Heart right ventricle (tissue), 16 donors: ENCODE measurements at regions not wholly inside any gene's neighbourhood (a gene's known extent, or its start where the extent isn't known, plus 50 kb on each side); places are given as distances from the start of the nearest gene placed in this dataset.

Experiments used
- ATAC-seq, 8 donors: fragments of 200-7000 bp; cut with Tn5 transposase; one replicate each; pipeline ENCODE4 v1.9.1; 2020; ENCODE audit warnings: mild to moderate bottlenecking in 8 of 8, moderate library complexity in 8 of 8, moderate number of reproducible peaks in 1 of 8
- DNase-seq, 2 donors: peaks; one replicate each; pipeline ENCODE4 v3.0.0-alpha.2; 2020
- H3K27ac ChIP-seq, 10 donors: fragments of 200-600 bp; sonication (generic) in 2 of 10; one replicate each; pipeline versions ENCODE4 v1.5.0 to v1.8.0; 2020 to 2022; ENCODE audit warnings: mild to moderate bottlenecking in 3 of 10
- H3K27me3 ChIP-seq, 7 donors: fragments of 200-600 bp; one replicate each; pipeline ENCODE4 v1.8.0; 2021 to 2022; ENCODE audit warnings: mild to moderate bottlenecking in 2 of 7
- H3K36me3 ChIP-seq, 9 donors: fragments of 200-600 bp; sonication (generic) in 1 of 9; one replicate each; pipeline versions ENCODE4 v1.5.0 to v1.8.0; 2020 to 2022; ENCODE audit warnings: mild to moderate bottlenecking in 2 of 9
- H3K4me1 ChIP-seq, 9 donors: fragments of 200-600 bp; sonication (generic) in 1 of 9; one replicate each; pipeline versions ENCODE4 v1.5.0 to v1.8.0; 2020 to 2022; ENCODE audit warnings: mild to moderate bottlenecking in 4 of 9
- H3K4me3 ChIP-seq, 10 donors: fragments of 200-600 bp; sonication (generic) in 2 of 10; one replicate each; pipeline versions ENCODE4 v1.5.0 to v1.8.0; 2020 to 2022; ENCODE audit warnings: mild to moderate bottlenecking in 7 of 10, moderate library complexity in 2 of 10
- H3K9me3 ChIP-seq, 11 donors: fragments of 200-600 bp in 10 of 11; sonication (generic) in 2 of 11; one replicate each; pipeline versions ENCODE4 v1.5.0 to v1.8.0; 2013 to 2022; ENCODE audit warnings: mild to moderate bottlenecking in 2 of 11, control low read depth in 1 of 11, moderate library complexity in 1 of 11
- WGBS, 2 donors: extraction: QIAGEN DNeasy Blood & Tissue Kit; methylation state at CpG; one replicate each; pipeline ENCODE4 v1.1.7; 2013; ENCODE audit warnings: inconsistent platforms in 1 of 2; 5-methylcytosine and 5-hydroxymethylcytosine counted together
- intact Hi-C, 10 donors: fragments of 100-400 bp; cut with DNase I; formaldehyde crosslinking; loops; one replicate each; pipeline versions ENCODE4 v1.11.1 to v1.14.2; 2022
- TF ChIP-seq, protein P1 (sequence below), 9 donors: fragments of 200-600 bp; sonication (generic) in 2 of 9; IDR thresholded peaks; one replicate each; pipeline versions ENCODE4 v1.5.0 to v1.8.0; 2021 to 2022; ENCODE audit warnings: antibody characterized with exemption in 9 of 9, mild to moderate bottlenecking in 5 of 9, moderate library complexity in 1 of 9
- donor health status: Arrhythmogenic right ventricular cardiomyopathy.
- donor health status: ischemic (EF 13 %, LVEDD 7.1; RV severe dilation, severe dysfunction).
- donor health status: healthy with polysubstance abuse.
- donor health status: DM: no; HTN: yes; CAD: no.
- donor health status: DM: no; HTN: no; CAD: no.
- donor health status: ischemic (EF 25% LVEDD 6.9; RV normal size, moderate dysfunction).
- donor health status: ischemic (EF 25% LVEDD 5.7; RV mildly dilated, moderate dysfunction).
- donor health status: healthy.
- donor health status: DM: yes; HTN: yes; CAD: no.
- donor health status: Ischemic cardiomyopathy.
- donor health status: ischemic (EF 35%, LVEDD 5.7; RV mildly dilated, moderate dysfunction).
- donor health status: nonischemic (EF 11% LVEDD 7.7; RV severe dilation, severe dysfunction).
- donor health status: DM: yes; HTN: yes; CAD: no.
- donor health status: PGD.
- donor health status: ischemic (EF 29% LVEDD 5.4; RV normal size, mild dysfunction).
- donor health status: nonischemic (EF 23%, LVEDD 6.1; RV moderate dilation, normal function).

GRCh38 chr4:186902361-186902760, 178.7 kb upstream of the FAT1 start:
- peaks cover 0 to 4% (median 0%) of the 10 kb centered on the region in 11 donors for H3K9me3 ChIP-seq
- H3K36me3 ChIP-seq = no peaks in the 10 kb centered on the region
- intact Hi-C loops = no loop called here
- H3K4me1 ChIP-seq = peaks cover 0 to 19% (median 0%) of the 10 kb centered on the region in 9 donors
- ATAC-seq = no peak
- no peak overlapping the region for H3K4me3 ChIP-seq
- TF ChIP-seq, protein P1, sequence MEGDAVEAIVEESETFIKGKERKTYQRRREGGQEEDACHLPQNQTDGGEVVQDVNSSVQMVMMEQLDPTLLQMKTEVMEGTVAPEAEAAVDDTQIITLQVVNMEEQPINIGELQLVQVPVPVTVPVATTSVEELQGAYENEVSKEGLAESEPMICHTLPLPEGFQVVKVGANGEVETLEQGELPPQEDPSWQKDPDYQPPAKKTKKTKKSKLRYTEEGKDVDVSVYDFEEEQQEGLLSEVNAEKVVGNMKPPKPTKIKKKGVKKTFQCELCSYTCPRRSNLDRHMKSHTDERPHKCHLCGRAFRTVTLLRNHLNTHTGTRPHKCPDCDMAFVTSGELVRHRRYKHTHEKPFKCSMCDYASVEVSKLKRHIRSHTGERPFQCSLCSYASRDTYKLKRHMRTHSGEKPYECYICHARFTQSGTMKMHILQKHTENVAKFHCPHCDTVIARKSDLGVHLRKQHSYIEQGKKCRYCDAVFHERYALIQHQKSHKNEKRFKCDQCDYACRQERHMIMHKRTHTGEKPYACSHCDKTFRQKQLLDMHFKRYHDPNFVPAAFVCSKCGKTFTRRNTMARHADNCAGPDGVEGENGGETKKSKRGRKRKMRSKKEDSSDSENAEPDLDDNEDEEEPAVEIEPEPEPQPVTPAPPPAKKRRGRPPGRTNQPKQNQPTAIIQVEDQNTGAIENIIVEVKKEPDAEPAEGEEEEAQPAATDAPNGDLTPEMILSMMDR (IDR thresholded peaks at IDR 0.05) = no peak
- H3K27ac ChIP-seq = peak overlapping the region in 1 of 10 donors; percentile 15
- no peak for DNase-seq
- H3K27me3 ChIP-seq = no peaks in the 10 kb centered on the region
- 43 to 49% methylated on average over 4 of the region's 4 CpGs for WGBS, 2 donors

DNA sequence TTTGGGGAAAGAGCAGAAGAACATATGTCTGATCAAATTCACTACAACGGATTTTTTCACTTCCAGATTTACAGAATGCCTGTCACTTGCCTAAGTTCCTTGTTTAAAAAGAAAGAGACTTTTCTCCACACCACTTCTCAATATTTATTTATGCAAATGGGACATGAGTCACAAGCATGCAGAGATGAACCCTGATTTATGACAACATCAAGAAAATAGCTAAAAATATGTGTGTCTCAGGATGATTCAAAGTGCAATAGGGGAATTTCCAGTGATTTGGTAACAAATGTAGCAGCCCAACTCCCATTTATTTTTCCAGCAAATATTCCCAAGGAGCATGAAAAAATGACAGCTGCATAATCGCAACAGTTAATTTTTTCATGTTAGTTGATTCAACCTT, 180.4 kb upstream of the FAT1 start:
- Histone ChIP-seq H3K27ac (peak overlapping the region in 3 of 10 donors; percentile 41 to 67 (median 52)), H3K4me3 (no peak overlapping the region), H3K36me3 (no peaks in the 10 kb centered on the region), H3K27me3 (no peaks in the 10 kb centered on the region), H3K4me1 (peaks cover 0 to 19% (median 0%) of the 10 kb centered on the region in 9 donors), H3K9me3 (peaks cover 0 to 6% (median 0%) of the 10 kb centered on the region in 11 donors)
- TF ChIP-seq, protein P1 (IDR thresholded peaks at IDR 0.05) = no peak
- no peak for DNase-seq
- intact Hi-C loops = no loop called here
- peak in 7 of 8 donors; percentile 39 to 85 (median 65) for ATAC-seq
- 69 to 77% methylated on average over 2 of the region's 2 CpGs for whole genome bisulfite sequencing, 2 donors

- Histone ChIP-seq H3K9me3 (peaks cover 0 to 6% (median 0%) of the 10 kb centered on the region in 11 donors), H3K27me3 (no peaks in the 10 kb centered on the region), H3K27ac (no peak overlapping the region), H3K4me1 (peaks cover 0 to 19% (median 0%) of the 10 kb centered on the region in 9 donors), H3K36me3 (no peaks in the 10 kb centered on the region), H3K4me3 (no peak overlapping the region)
- no peak for ATAC-seq
- TF ChIP-seq, protein P1 (IDR thresholded peaks at IDR 0.05) = no peak
- intact Hi-C loops = no loop called here
- 94 to 95% methylated on average over 12 of the region's 12 CpGs for WGBS, 2 donors
- no peak for DNase-seq
These were observed 183.1 kb upstream of the FAT1 start for GRCh38 chr4:186906722-186907121.

- intact Hi-C loops = no loop called here
- Histone ChIP-seq H3K4me3 (no peak overlapping the region), H3K27me3 (no peaks in the 10 kb centered on the region), H3K9me3 (peaks cover 0 to 6% (median 0%) of the 10 kb centered on the region in 11 donors), H3K36me3 (no peaks in the 10 kb centered on the region), H3K4me1 (no peaks in the 10 kb centered on the region), H3K27ac (no peak overlapping the region)
- TF ChIP-seq, protein P1 (IDR thresholded peaks at IDR 0.05) = no peak
- ATAC-seq (no peak), DNase-seq (no peak)
- 84 to 88% methylated on average over 1 of the region's 1 CpG for WGBS, 2 donors
These were observed 186.7 kb upstream of the FAT1 start for GRCh38 chr4:186910385-186910784.
